ENCODE measurements at regions not wholly inside any gene's neighbourhood (a gene's known extent, or its start where the extent isn't known, plus 50 kb on each side); places are given as distances from the start of the nearest gene placed in this dataset.

DNA sequence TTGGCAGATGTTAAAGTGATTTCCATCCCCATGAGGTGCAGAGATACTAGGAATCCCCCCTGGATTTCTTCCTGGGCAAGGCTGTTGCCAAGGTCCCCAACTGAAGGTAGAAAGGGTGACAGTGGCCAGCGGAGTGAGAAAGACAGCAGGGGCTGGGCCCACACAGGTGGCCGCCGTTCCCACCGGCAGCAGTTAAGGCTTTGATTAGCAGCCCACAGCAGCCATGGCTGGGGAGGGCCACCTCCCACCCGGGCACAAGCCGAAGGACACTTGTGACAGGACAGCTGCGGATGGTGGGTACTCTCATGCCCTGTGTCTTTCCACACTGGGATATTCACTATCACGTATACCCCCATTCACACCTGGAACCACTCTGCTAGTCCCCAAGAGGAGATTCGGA, 63.9 kb upstream of the CDYL start:
- TF ChIP-seq REST (IDR thresholded peaks at IDR 0.05; ENCODE audit: insufficient read depth in 1 of 2, low read depth in 2 of 2, low read length in 2 of 2), result no peak
- no peak for TF ChIP-seq POLR2AphosphoS5 (IDR thresholded peaks at IDR 0.05; ENCODE audit: low read depth, low read length)
- TF ChIP-seq TAF1 (IDR thresholded peaks at IDR 0.05; ENCODE audit: borderline replicate concordance, insufficient read depth, low read length), result no peak

Data from PFSK-1 (cell line).